ENCODE measurements at regions not wholly inside any gene's neighbourhood (a gene's known extent, or its start where the extent isn't known, plus 50 kb on each side); places are given as distances from the start of the nearest gene placed in this dataset.

DNA sequence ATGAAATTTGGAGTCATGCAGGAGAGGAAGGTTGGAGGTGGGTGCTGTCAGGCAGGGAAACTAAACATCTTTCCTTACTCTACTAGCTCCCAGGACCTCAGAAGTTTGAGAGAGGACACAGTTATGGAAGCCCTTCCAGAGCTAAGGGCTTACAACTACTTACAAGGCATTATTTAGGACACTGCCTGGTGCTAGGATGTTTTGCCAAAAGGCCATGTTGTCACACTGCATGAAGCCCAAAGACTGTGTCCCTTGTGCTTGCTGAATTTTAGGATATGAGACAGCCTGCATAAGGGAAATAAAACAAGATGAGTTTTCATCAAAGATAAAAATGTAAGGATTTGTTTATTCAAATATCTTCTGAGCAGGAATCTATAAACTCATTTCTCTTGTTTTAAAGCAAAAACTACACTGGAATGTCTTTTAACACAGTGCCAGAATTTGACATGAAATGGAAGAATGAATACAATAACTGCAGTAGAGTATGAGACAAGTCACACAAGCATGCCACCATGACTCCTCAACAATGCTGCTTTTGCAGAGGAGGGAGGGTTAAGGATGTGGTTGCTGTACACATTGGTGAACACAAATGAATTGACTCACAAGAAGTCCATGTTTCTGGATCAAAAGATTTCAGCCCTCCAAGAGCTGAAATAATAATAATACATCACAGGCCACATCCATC is 258.4 kb downstream of the SPRY2 start:
- TF ChIP-seq GATA3 (IDR thresholded peaks at IDR 0.05; ENCODE audit: low read depth, low read length) = no peak
- TF ChIP-seq GATA2 (IDR thresholded peaks at IDR 0.05; ENCODE audit: low read depth, low read length) = no peak

DNA sequence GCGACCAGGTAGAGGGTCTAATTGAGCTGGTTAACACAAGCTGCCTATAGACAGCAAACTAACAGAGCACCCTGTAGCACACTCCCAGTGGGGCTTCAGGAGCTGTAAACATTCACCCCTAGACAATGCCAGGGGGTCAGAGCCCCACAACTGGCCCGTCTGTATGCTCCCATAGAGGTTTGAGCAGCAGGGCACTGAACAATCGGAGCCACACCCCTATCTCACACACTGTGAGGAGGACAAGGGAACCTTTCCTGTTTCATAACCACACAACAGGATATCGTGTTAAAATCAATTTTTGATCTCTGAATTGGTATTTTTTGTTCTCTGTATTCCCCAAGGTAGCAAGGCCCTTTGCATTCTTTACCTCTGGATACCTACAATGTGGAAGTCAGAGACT is 266.1 kb downstream of the SPRY2 start:
- TF ChIP-seq GATA2 (IDR thresholded peaks at IDR 0.05; ENCODE audit: low read depth, low read length) = no peak
- TF ChIP-seq GATA3 (IDR thresholded peaks at IDR 0.05; ENCODE audit: low read depth, low read length) = no peak

DNA sequence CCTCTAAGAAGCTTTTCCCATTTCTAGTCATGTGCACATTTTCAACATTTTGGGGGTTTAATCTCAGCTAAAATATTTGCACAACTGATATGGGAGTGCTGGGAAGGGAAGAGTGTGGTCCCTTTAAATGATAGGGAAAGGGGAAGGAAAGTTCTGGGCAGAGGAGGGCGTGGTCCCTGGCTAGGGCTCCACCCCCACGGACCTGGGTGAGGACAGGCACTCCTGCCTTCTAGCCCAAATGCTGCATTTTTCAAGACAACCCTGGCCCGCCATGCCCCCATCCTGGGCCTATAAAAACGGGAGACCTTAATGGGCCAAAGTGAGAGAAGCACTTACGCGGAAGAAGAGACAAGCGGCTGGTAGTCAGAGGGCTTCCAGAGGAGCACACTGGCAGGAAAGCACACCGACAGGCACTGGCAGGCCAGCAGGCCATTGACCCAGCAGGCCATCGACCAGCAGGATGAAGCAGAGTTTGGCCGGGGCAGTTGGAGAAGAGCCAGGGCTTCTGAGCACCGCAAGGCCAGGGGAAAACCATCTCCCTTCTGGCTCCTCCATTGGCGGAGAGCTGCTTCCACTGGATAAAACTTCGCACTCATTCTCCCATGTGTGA is 266.7 kb downstream of the SPRY2 start:
- TF ChIP-seq GATA3 (IDR thresholded peaks at IDR 0.05; ENCODE audit: low read depth, low read length) (no peak), GATA2 (IDR thresholded peaks at IDR 0.05; ENCODE audit: low read depth, low read length) (no peak)

DNA sequence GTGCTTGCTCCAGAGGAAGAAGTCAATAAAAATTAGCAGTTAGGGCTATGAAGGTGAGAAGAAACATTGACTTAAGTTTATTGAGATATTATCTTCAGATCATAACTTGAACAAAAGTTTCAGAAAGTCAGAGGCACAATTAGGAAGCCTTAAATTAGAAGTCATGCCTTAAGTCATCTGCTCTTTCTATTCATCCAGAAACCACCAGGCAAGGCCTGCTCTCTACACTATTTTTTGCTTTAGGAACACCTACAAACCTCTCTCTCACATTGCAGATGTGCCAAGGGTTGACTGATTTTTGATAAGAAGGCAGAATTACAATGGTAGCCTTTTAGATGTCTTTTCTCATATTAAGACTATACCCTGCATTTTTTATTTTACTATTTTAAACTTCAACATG is 268.7 kb downstream of the SPRY2 start:
- TF ChIP-seq GATA3 (IDR thresholded peaks at IDR 0.05; ENCODE audit: low read depth, low read length) (no peak), GATA2 (IDR thresholded peaks at IDR 0.05; ENCODE audit: low read depth, low read length) (no peak)

DNA sequence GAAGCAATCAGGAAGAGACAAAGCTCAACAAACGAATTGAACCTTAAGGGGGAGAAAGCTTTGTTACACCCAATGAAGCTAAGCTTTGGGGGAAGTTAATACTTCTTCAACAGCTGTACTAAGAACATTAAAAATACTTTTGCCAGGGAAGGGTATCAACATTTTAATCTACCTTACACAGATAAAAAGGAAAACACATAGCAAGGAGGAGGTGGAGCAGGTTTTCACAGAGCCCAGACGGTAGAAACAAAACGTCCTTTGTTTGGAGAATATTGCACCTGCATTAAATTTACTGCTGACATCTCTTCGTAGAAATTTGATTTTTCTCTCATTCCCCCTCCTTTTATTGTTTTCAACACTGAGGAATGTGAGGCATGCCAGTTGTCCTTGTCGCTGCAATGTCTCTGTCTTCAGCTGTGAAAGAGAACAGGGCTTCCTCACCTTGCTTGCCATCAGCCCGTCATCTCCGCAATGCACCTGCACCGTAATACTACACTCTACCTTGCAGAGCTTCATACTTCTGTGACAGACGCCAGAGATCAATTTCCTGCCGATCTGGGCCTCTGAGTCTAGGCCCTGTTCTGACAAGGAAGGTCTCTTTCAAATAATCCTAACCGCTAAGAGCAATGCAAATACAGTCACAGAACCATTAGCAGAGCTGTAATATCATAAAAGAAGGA is 270.8 kb downstream of the SPRY2 start:
- no peak for TF ChIP-seq GATA3 (IDR thresholded peaks at IDR 0.05; ENCODE audit: low read depth, low read length)
- TF ChIP-seq GATA2 (IDR thresholded peaks at IDR 0.05; ENCODE audit: low read depth, low read length) = no peak

DNA sequence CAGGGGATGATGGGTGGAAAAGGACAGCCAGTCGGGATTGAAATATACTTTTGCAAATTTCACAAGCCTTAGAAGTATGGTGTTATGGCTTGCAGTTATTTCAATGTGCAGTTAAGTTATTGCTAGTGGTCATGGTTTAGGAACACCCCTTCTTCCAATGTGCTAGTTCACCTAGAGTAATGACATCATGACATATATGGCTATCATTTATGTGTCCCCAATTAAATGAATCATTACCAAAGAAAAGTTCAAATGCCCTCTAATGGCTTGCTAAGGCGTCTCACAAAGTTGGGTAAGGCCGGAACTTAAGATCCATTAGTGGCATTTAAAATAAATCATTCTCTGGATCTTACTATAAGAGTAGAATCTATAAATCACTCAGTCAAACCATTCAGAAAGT is 271.6 kb downstream of the SPRY2 start:
- TF ChIP-seq GATA2 (IDR thresholded peaks at IDR 0.05; ENCODE audit: low read depth, low read length) = no peak
- no peak for TF ChIP-seq GATA3 (IDR thresholded peaks at IDR 0.05; ENCODE audit: low read depth, low read length)

DNA sequence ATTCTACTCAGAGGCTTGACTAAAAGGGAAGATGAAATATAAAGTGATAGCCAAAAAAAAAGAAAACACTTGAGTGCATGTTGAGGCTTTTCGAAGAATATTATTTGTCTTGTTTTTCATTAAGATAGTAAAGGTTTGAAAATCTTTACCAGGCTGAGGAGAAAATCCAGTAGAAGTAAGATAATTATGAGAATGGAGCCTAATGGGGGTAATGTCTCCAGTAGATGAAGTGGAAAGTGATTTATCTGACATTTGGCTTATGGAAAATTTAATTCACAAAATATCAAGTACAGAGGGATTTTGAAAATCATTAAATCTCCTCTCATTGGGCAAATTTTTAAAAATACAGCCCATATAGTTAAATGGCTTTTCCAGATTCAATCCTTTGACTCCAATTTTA is 274.9 kb downstream of the SPRY2 start:
- no peak for TF ChIP-seq GATA2 (IDR thresholded peaks at IDR 0.05; ENCODE audit: low read depth, low read length)
- TF ChIP-seq GATA3 (IDR thresholded peaks at IDR 0.05; ENCODE audit: low read depth, low read length) = no peak

DNA sequence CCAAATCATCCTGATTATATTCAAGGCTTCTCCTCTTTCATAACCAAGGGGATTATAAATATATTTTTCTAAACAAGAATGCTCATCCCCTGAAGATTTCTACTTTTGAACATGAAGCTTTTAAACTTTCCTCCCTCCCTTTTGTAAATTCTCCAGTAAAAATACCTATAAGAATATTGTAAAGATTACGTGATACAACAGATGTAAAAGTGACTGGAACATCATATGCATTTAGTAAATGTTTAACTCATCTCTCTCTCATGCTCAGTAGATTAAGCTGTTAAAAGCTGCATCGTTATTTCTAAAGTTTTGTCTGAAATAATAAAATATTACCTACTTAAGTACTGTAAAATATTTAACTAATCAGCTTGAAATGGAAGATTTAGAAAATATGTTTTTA is 281.1 kb downstream of the SPRY2 start:
- TF ChIP-seq GATA2 (IDR thresholded peaks at IDR 0.05; ENCODE audit: low read depth, low read length) (no peak), GATA3 (IDR thresholded peaks at IDR 0.05; ENCODE audit: low read depth, low read length) (no peak)

DNA sequence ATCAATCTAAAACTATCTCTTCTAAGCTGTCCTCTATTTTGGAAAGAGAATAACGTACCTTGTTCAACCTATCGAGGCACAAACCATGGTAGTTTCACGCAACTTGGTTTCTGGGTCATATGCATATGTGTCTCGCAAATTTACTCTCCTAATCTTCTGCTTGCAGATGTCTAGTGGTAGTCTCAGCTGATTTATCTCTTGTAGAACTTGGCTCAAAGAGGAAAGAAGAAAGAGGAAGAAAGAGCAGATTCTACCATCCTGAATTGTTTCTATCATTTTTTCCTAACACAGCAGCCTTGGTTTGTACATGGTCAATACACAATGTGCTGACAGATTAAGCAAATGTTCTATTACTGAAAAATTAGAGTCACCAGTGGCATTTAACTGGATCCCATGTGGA is 282.3 kb downstream of the SPRY2 start:
- no peak for TF ChIP-seq GATA2 (IDR thresholded peaks at IDR 0.05; ENCODE audit: low read depth, low read length)
- no peak for TF ChIP-seq GATA3 (IDR thresholded peaks at IDR 0.05; ENCODE audit: low read depth, low read length)

DNA sequence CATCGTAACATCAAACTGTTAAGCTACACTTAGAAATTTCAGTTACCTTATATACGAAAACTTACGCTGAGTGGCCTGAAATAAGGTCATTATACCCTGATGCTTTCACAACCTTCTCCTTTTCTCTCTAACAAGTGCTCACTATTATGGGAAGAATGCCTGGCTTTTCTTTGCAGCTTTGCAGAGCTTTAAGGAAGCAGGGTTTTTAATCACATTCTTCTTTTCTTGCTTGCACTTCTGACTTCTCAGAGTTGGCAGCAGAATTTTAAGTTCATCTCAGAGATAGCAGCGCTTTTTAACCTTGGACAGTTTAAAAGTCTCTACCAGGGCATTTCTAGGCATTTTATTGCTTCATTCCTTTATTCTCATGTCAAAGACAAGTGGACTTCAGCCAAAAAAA is 285.1 kb downstream of the SPRY2 start:
- TF ChIP-seq GATA3 (IDR thresholded peaks at IDR 0.05; ENCODE audit: low read depth, low read length) (no peak), GATA2 (IDR thresholded peaks at IDR 0.05; ENCODE audit: low read depth, low read length) (no peak)

DNA sequence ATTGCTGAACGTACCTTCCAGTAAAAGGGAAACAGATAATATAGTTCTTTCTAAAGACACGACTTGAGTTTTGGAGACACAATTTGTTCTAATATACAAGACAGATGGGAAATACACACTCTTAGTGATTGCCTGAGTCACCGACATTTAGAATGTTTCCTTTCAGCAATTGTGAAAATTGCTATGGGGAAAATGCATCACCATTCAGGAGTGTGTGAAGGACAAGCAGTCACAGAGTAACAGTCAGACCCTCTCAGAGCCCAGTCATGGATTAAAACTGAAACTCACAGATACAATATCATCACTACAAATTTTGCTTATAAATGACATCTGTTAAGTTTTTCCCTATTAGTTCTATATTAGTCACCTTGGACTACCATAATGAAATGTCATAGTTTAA is 286.1 kb downstream of the SPRY2 start:
- TF ChIP-seq GATA3 (IDR thresholded peaks at IDR 0.05; ENCODE audit: low read depth, low read length) (no peak), GATA2 (IDR thresholded peaks at IDR 0.05; ENCODE audit: low read depth, low read length) (no peak)

DNA sequence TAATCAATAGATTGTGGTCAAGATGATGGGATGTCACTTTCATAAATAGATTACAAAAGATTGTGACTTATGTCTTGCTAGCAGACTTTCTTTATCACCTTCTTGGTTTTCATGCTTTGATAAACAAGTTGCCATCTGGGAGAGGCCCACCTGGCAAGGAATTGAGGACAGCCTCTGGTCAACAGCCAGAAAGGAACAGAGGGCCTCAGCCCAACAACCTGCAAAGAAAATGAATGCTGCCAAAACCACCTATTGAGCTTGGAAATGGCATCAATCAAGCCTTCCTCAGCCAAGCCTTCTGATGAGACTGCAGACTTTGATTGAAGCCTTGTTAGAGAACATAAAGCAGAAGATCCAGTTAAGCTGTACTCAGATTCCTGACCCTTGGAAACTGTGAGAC is 288.6 kb downstream of the SPRY2 start:
- TF ChIP-seq GATA3 (IDR thresholded peaks at IDR 0.05; ENCODE audit: low read depth, low read length) (no peak), GATA2 (IDR thresholded peaks at IDR 0.05; ENCODE audit: low read depth, low read length) (no peak)

DNA sequence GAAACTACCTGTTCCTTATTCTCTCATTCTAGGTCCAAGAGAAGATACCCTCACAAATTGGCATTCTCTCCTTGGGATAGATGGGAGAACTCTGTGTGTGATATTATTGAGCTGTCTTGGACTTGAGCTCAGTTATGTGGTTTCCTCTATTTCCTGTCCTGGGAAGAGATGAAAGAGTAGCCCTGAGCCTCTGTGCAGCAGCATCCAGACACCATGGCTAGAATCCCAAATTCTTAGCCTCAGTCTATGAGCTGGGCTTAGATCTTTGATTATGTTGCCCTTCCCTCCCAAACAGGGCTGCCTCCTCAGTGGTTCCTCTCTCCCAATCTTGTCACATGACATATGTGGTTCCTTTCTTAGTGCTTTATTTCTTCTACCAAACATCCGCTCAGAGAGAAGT is 290.7 kb downstream of the SPRY2 start:
- TF ChIP-seq GATA3 (IDR thresholded peaks at IDR 0.05; ENCODE audit: low read depth, low read length) (no peak), GATA2 (IDR thresholded peaks at IDR 0.05; ENCODE audit: low read depth, low read length) (no peak)

DNA sequence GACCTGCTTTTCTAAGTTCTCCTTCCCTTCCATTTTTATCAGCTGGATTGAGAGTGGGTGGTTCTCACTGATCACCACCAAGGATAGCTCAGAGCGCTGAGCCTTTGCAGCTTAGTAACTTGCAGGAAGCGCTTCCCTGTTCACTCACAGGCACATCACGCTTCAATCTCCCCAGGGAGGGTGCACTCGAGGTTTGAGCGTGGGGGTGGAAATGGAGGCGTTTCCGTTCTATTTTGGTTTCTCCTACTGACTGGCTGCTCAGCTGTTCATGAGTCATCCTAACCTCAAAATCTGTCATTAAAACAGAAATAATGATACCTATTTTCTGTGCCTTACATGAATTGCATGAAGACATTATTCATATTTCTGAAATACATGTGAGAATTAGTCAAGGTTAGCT is 292.1 kb downstream of the SPRY2 start:
- TF ChIP-seq GATA3 (IDR thresholded peaks at IDR 0.05; ENCODE audit: low read depth, low read length) = no peak

DNA sequence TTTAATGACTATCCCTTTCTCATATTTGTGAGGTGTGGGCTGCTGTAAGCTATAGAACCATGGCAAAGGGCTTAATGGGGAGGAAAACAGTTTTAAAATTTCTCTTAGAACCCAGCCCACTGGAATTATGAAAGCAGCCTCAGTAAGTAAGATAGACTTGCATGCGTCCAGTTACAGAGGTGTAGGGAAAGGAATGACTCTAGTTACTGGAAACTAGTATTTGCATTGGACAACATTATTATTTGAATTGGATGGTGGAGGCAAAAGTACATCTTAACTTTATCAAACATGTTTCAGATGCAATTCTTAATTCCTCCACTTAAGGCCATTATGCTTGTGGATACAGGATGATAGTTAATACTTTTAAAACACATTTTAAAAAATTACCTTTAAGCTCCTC is 292.9 kb downstream of the SPRY2 start:
- TF ChIP-seq GATA2 (IDR thresholded peaks at IDR 0.05; ENCODE audit: low read depth, low read length) (no peak), GATA3 (IDR thresholded peaks at IDR 0.05; ENCODE audit: low read depth, low read length) (no peak)
